Mammary epithelial cell (primary cell): ENCODE measurements at regions not wholly inside any gene's neighbourhood (a gene's known extent, or its start where the extent isn't known, plus 50 kb on each side); places are given as distances from the start of the nearest gene placed in this dataset.

Experiments used
- CTCF ChIP-seq, 2 donors: IDR thresholded peaks in 1 of 2; conservative IDR thresholded peaks in 1 of 2; 2 replicates each; pipeline ENCODE4 v1.5.1; 2011 to 2012; ENCODE audit warnings: inconsistent platforms in 2 of 2, low read length in 2 of 2, mild to moderate bottlenecking in 2 of 2, control low read depth in 1 of 2, low read depth in 1 of 2; ENCODE audit not compliant: insufficient read depth in 1 of 2; ENCODE audit errors: extremely low read depth in 1 of 2
- EZH2 ChIP-seq: IDR thresholded peaks from 2 replicates; pipeline ENCODE4 v1.6.1; 2012; ENCODE audit warnings: low read length, inconsistent platforms, borderline replicate concordance

GRCh38 chr13:40063278-40063698, 407.8 kb downstream of the COG6 start:
- TF ChIP-seq CTCF (conservative IDR thresholded peaks at IDR 0.05 in 1 of 2, IDR thresholded peaks at IDR 0.05 in 1 of 2; ENCODE audit: extremely low read depth in 1 of 2, insufficient read depth in 1 of 2, low read depth in 1 of 2, low read length in 2 of 2) (no peak), EZH2 (no peak)
